CD14-positive monocyte (primary cell): ENCODE measurements at regions not wholly inside any gene's neighbourhood (a gene's known extent, or its start where the extent isn't known, plus 50 kb on each side); places are given as distances from the start of the nearest gene placed in this dataset.

Source experiments
- DNase-seq, 3 donors: peaks; one replicate each; pipeline ENCODE4 v3.0.0-alpha.2; 2011 to 2022
- H2AFZ ChIP-seq: 2 replicates; pipeline ENCODE4 v1.6.0; 2012; ENCODE audit warnings: mild to moderate bottlenecking, low read depth, low read length, inconsistent platforms; ENCODE audit not compliant: insufficient read depth, poor library complexity, severe bottlenecking
- H3K27ac ChIP-seq, 2 donors: 1 replicate in 1 of 2; 2 replicates in 1 of 2; pipeline ENCODE4 v1.5.1; 2012 to 2013; ENCODE audit warnings: low read length in 2 of 2, control low read depth in 1 of 2, inconsistent platforms in 1 of 2, low read depth in 1 of 2, mild to moderate bottlenecking in 1 of 2
- H3K27me3 ChIP-seq, 2 donors: one replicate each; pipeline versions ENCODE4 v1.6.0 to v1.6.1; 2011 to 2013; ENCODE audit warnings: low read length in 2 of 2; ENCODE audit not compliant: control insufficient read depth in 2 of 2, insufficient read depth in 2 of 2
- H3K36me3 ChIP-seq, 2 donors: replicated peaks in 1 of 2; 1 replicate in 1 of 2; 2 replicates in 1 of 2; pipeline versions ENCODE4 v1.5.1 to v1.6.1; 2012 to 2013; ENCODE audit warnings: low read length in 2 of 2, control low read depth in 1 of 2, inconsistent platforms in 1 of 2, mild to moderate bottlenecking in 1 of 2; ENCODE audit not compliant: insufficient read depth in 2 of 2, control insufficient read depth in 1 of 2
- H3K4me1 ChIP-seq, 2 donors: 1 replicate in 1 of 2; 2 replicates in 1 of 2; pipeline versions ENCODE4 v1.5.1 to v1.6.1; 2012 to 2013; ENCODE audit warnings: low read length in 2 of 2, control low read depth in 1 of 2, inconsistent platforms in 1 of 2, mild to moderate bottlenecking in 1 of 2, moderate library complexity in 1 of 2; ENCODE audit not compliant: insufficient read depth in 2 of 2, control insufficient read depth in 1 of 2
- H3K4me2 ChIP-seq: replicated peaks from 2 replicates; pipeline ENCODE3; 2012; ENCODE audit warnings: low read length, moderate library complexity, mild to moderate bottlenecking; ENCODE audit not compliant: poor library complexity, severe bottlenecking; ENCODE audit errors: extremely low read depth
- H3K4me3 ChIP-seq, 3 experiments: fragments of 200-600 bp in 1 of 3; sonication (generic) in 1 of 3; replicated peaks in 1 of 3; 1 replicate in 2 of 3; 2 replicates in 1 of 3; pipeline ENCODE4 v1.5.1; 2011 to 2013; ENCODE audit warnings: low read length in 3 of 3, mild to moderate bottlenecking in 3 of 3, control low read depth in 2 of 3, low read depth in 2 of 3, inconsistent platforms in 1 of 3, moderate library complexity in 1 of 3
- H3K79me2 ChIP-seq: 2 replicates; pipeline ENCODE4 v1.6.0; 2012; ENCODE audit warnings: mild to moderate bottlenecking, control low read depth, inconsistent platforms, low read length, moderate library complexity; ENCODE audit not compliant: insufficient read depth
- H3K9ac ChIP-seq: 2 replicates; pipeline ENCODE4 v1.6.0; 2017; ENCODE audit warnings: low read length, mild to moderate bottlenecking; ENCODE audit not compliant: insufficient read depth, poor library complexity, severe bottlenecking
- H3K9me3 ChIP-seq, 2 donors: replicated peaks in 1 of 2; 1 replicate in 1 of 2; 2 replicates in 1 of 2; pipeline versions ENCODE4 v1.5.1 to v1.6.1; 2012 to 2013; ENCODE audit warnings: low read length in 2 of 2, control low read depth in 1 of 2; ENCODE audit not compliant: control insufficient read depth in 1 of 2, insufficient read depth in 1 of 2
- H4K20me1 ChIP-seq: 2 replicates; pipeline ENCODE4 v1.6.0; 2012; ENCODE audit warnings: mild to moderate bottlenecking, low read length, control low read depth, moderate library complexity; ENCODE audit not compliant: insufficient read depth
- H3K27ac Mint-ChIP-seq, 7 donors: one replicate each; pipeline ENCODE4 v1.8.0; 2020; ENCODE audit warnings: mild to moderate bottlenecking in 7 of 7, mixed read lengths in 7 of 7, moderate library complexity in 6 of 7, inconsistent platforms in 2 of 7
- H3K27me3 Mint-ChIP-seq, 3 donors: one replicate each; pipeline ENCODE4 v1.8.0; 2021 to 2022; ENCODE audit warnings: low read depth in 3 of 3, mild to moderate bottlenecking in 3 of 3, mixed read lengths in 3 of 3, moderate library complexity in 3 of 3, inconsistent platforms in 1 of 3
- H3K36me3 Mint-ChIP-seq, 2 donors: one replicate each; pipeline ENCODE4 v1.8.0; 2020; ENCODE audit warnings: mixed read lengths in 2 of 2, inconsistent platforms in 1 of 2, mild to moderate bottlenecking in 1 of 2
- H3K4me1 Mint-ChIP-seq: one replicate; pipeline ENCODE4 v1.8.0; 2020; ENCODE audit warnings: mild to moderate bottlenecking, mixed read lengths
- H3K4me3 Mint-ChIP-seq, 2 donors: one replicate each; pipeline ENCODE4 v1.8.0; 2020; ENCODE audit warnings: mild to moderate bottlenecking in 2 of 2, mixed read lengths in 2 of 2, moderate library complexity in 1 of 2
- H3K9me3 Mint-ChIP-seq, 7 donors: one replicate each; pipeline ENCODE4 v1.8.0; 2020 to 2022; ENCODE audit warnings: mixed read lengths in 7 of 7, mild to moderate bottlenecking in 6 of 7, moderate library complexity in 6 of 7, inconsistent platforms in 2 of 7
- WGBS: methylation state at CpG from one replicate; pipeline ENCODE4 v1.1.5; 2013; ENCODE audit warnings: missing lambda C conversion rate; ENCODE audit not compliant: insufficient coverage; 5-methylcytosine and 5-hydroxymethylcytosine counted together
- intact Hi-C, 2 donors: fragments of 100-400 bp; cut with micrococcal nuclease; formaldehyde crosslinking; loops; one replicate each; pipeline versions ENCODE4 v1.15.0 to v1.15.1; 2023
- TF ChIP-seq, protein P1 (sequence below): fragments of 200-600 bp; IDR thresholded peaks from one replicate; pipeline ENCODE4 v1.8.0; 2022; ENCODE audit warnings: antibody characterized with exemption, mild to moderate bottlenecking

DNA sequence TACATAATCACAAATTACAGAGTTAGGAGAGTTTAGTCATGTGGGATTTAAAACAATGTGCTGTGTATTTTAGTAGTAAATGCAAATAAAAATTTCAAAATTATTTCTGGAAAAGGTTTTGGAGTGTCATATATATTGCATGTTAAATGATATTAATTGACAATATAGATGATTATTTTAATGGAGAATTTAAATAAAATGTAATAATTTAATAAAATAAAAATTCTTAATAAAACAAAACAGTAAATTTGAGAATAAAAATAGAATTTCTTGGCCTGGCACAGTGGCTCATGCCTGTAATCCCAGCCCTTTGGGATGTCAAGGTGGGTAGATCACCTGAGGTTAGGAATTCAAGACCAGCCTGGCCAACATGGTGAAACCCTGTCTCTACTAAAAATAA lies 1442.8 kb upstream of the ALCAM start:
- peaks cover 0 to 5% (median 2%) of the 10 kb centered on the region in 7 donors for H3K9me3 Mint-ChIP-seq

DNA sequence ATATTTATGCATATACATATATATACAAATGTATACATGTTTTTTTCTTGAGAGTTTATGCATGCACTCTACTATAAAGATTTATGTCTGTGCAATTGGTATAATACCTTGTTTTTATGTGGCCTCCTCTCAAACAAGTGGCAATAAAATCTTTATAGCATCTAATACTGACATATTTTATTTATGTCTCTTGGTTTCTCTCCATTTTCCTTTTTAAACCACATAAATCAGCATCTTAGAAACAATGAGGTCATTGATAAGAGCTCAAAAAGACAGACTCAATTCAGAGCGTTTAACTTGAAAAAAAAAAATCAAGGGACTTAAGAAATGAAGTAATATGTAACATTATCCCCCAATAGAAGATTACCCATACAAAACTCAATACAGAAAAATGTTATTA lies 1442.2 kb upstream of the ALCAM start:
- H3K4me1 Mint-ChIP-seq: no peaks in the 10 kb centered on the region

More for the DNA sequence above, 1442.8 kb upstream of the ALCAM start:
- H3K27ac Mint-ChIP-seq: no peak overlapping the region
- TF ChIP-seq, protein P1, sequence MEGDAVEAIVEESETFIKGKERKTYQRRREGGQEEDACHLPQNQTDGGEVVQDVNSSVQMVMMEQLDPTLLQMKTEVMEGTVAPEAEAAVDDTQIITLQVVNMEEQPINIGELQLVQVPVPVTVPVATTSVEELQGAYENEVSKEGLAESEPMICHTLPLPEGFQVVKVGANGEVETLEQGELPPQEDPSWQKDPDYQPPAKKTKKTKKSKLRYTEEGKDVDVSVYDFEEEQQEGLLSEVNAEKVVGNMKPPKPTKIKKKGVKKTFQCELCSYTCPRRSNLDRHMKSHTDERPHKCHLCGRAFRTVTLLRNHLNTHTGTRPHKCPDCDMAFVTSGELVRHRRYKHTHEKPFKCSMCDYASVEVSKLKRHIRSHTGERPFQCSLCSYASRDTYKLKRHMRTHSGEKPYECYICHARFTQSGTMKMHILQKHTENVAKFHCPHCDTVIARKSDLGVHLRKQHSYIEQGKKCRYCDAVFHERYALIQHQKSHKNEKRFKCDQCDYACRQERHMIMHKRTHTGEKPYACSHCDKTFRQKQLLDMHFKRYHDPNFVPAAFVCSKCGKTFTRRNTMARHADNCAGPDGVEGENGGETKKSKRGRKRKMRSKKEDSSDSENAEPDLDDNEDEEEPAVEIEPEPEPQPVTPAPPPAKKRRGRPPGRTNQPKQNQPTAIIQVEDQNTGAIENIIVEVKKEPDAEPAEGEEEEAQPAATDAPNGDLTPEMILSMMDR: no peak
- Histone ChIP-seq H2AFZ (no peak overlapping the region), H3K4me1 (no peaks in the 10 kb centered on the region), H4K20me1 (no peaks in the 10 kb centered on the region), H3K27ac (no peak overlapping the region), H3K9me3 (peaks cover 0 to 4% of the 10 kb centered on the region in 2 donors), H3K79me2 (no peaks in the 10 kb centered on the region), H3K27me3 (no peaks in the 10 kb centered on the region), H3K36me3 (no peaks in the 10 kb centered on the region), H3K4me3 (no peak overlapping the region), H3K4me2 (no peak overlapping the region), H3K9ac (no peak overlapping the region)
- no peaks in the 10 kb centered on the region for H3K27me3 Mint-ChIP-seq
- no peaks in the 10 kb centered on the region for H3K36me3 Mint-ChIP-seq
- H3K4me3 Mint-ChIP-seq: no peak overlapping the region
- intact Hi-C loops: no loop called here
- DNase-seq: no peak
- no peaks in the 10 kb centered on the region for H3K4me1 Mint-ChIP-seq

More for the DNA sequence above, 1442.2 kb upstream of the ALCAM start:
- Histone ChIP-seq H3K4me3 (no peak overlapping the region), H3K79me2 (no peaks in the 10 kb centered on the region), H3K9ac (no peak overlapping the region), H3K36me3 (no peaks in the 10 kb centered on the region), H3K27me3 (no peaks in the 10 kb centered on the region), H2AFZ (no peak overlapping the region), H3K27ac (no peak overlapping the region), H3K9me3 (peaks cover 0 to 4% of the 10 kb centered on the region in 2 donors), H3K4me1 (no peaks in the 10 kb centered on the region), H4K20me1 (no peaks in the 10 kb centered on the region), H3K4me2 (no peak overlapping the region)
- Mint-ChIP-seq H3K27ac (no peak overlapping the region), H3K36me3 (no peaks in the 10 kb centered on the region), H3K9me3 (peaks cover 0 to 5% (median 2%) of the 10 kb centered on the region in 7 donors), H3K4me3 (no peak overlapping the region), H3K27me3 (no peaks in the 10 kb centered on the region)
- intact Hi-C loops: no loop called here
- no peak for DNase-seq
- TF ChIP-seq, protein P1: no peak
- WGBS: no CpG with 5 or more reads among the region's 1 CpG
